ENCODE measurements at regions not wholly inside any gene's neighbourhood (a gene's known extent, or its start where the extent isn't known, plus 50 kb on each side); places are given as distances from the start of the nearest gene placed in this dataset.
"Not testable (repeated sequence)": the region's sequence is repeated elsewhere in the genome, so short reads cannot be mapped to it uniquely, and the experiment has no call there.

GRCh38 chrX:87924619-87925018 is 407.0 kb downstream of the KLHL4 start:
- H3K4me1 ChIP-seq (ENCODE audit: control insufficient read depth, insufficient read depth, low read length) = no peaks in the 10 kb centered on the region
- H3K4me3 ChIP-seq (ENCODE audit: low read length) = no peak overlapping the region
- no CpG with 5 or more reads among the region's 3 CpGs for WGBS (ENCODE audit: insufficient coverage, low lambda C conversion rate)
- H3K27ac ChIP-seq (ENCODE audit: low read length) = no peak overlapping the region
- no peaks in the 10 kb centered on the region for H3K9me3 ChIP-seq (ENCODE audit: control insufficient read depth, low read depth, low read length)
- no peaks in the 10 kb centered on the region for H3K36me3 ChIP-seq (ENCODE audit: control insufficient read depth, insufficient read depth, low read length)
- no peak for DNase-seq
- no peaks in the 10 kb centered on the region for H3K27me3 ChIP-seq (ENCODE audit: control insufficient read depth, insufficient read depth, low read length)

DNA sequence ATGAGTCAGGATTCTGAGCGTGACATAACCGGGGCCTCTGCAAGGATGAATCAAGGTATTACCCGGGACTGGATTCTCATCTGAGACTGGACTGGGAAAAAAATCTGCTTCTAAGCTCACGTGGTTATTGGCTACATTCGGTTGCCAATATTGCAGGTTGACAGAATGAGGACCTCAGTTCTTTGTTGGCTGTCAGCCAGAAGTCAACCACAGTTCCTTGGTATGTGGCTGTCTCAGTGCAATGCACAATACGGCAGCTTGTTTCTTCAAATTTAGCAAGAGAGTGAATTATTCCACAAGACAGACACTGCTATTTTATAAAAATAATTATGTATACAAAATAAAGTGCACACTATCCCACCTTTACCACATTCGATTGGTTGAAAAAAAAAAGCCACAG is 424.2 kb downstream of the KLHL4 start:
- Histone ChIP-seq H3K27ac (ENCODE audit: low read length) (no peak overlapping the region), H3K27me3 (ENCODE audit: control insufficient read depth, insufficient read depth, low read length) (no peaks in the 10 kb centered on the region), H3K36me3 (ENCODE audit: control insufficient read depth, insufficient read depth, low read length) (no peaks in the 10 kb centered on the region), H3K9me3 (ENCODE audit: control insufficient read depth, low read depth, low read length) (peaks cover 3% of the 10 kb centered on the region), H3K4me3 (ENCODE audit: low read length) (no peak overlapping the region), H3K4me1 (ENCODE audit: control insufficient read depth, insufficient read depth, low read length) (no peaks in the 10 kb centered on the region)
- no peak for DNase-seq
- no CpG with 5 or more reads among the region's 7 CpGs for WGBS (ENCODE audit: insufficient coverage, low lambda C conversion rate)

DNA sequence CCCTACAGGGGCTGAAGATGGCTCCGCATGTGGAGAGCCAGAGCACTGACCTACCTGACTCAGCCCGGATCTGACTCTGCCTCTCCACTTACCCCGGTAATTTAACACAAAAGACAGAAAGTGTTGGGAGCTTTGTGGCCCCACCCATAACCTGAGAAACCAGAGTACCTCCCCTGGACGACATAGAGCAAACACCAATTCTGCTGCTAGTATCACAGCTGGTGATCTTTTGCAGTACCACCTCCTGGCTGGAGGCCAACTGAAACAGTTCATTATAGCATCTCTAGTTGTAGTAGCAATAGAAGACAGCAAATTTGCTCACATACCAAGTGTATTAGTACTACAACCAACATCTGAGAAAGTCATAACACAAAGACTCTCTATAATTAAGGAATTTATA is 443.9 kb downstream of the KLHL4 start:
- no peaks in the 10 kb centered on the region for H3K4me1 ChIP-seq (ENCODE audit: control insufficient read depth, insufficient read depth, low read length)
- WGBS (ENCODE audit: insufficient coverage, low lambda C conversion rate) = no CpG with 5 or more reads among the region's 4 CpGs
- DNase-seq = peak in 1 of 2 donors; percentile 1
- no peaks in the 10 kb centered on the region for H3K27me3 ChIP-seq (ENCODE audit: control insufficient read depth, insufficient read depth, low read length)
- no peak overlapping the region for H3K27ac ChIP-seq (ENCODE audit: low read length)
- no peaks in the 10 kb centered on the region for H3K36me3 ChIP-seq (ENCODE audit: control insufficient read depth, insufficient read depth, low read length)
- no peak overlapping the region for H3K4me3 ChIP-seq (ENCODE audit: low read length)
- H3K9me3 ChIP-seq (ENCODE audit: control insufficient read depth, low read depth, low read length) = no peaks in the 10 kb centered on the region

DNA sequence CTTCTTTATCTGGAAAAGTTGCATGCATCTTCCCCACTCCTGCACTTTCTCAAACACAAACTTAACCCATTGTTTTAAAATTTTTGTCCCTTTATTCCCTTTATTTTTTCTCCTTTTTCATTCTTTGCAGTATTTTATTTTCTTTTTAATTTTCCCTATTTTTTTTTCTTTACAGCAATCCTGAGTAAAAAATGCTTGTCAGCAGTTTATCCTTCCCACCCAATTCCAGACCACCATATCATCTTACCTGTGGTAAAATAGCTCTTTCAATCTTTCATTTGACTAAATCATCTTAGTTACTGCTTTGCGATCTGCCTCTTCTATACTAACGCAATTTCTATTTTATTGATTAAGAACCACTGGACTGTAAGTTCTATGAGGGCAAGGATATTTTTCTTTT is 450.5 kb downstream of the KLHL4 start:
- no peaks in the 10 kb centered on the region for H3K27me3 ChIP-seq (ENCODE audit: control insufficient read depth, insufficient read depth, low read length)
- no peaks in the 10 kb centered on the region for H3K4me1 ChIP-seq (ENCODE audit: control insufficient read depth, insufficient read depth, low read length)
- no peaks in the 10 kb centered on the region for H3K9me3 ChIP-seq (ENCODE audit: control insufficient read depth, low read depth, low read length)
- H3K36me3 ChIP-seq (ENCODE audit: control insufficient read depth, insufficient read depth, low read length) = no peaks in the 10 kb centered on the region
- no peak for DNase-seq
- no peak overlapping the region for H3K4me3 ChIP-seq (ENCODE audit: low read length)
- no peak overlapping the region for H3K27ac ChIP-seq (ENCODE audit: low read length)
- WGBS (ENCODE audit: insufficient coverage, low lambda C conversion rate) = no CpG with 5 or more reads among the region's 2 CpGs

GRCh38 chrX:87972121-87972520 is 454.5 kb downstream of the KLHL4 start:
- not testable (repeated sequence) for H3K27me3 ChIP-seq (ENCODE audit: control insufficient read depth, insufficient read depth, low read length); H3K27ac ChIP-seq (ENCODE audit: low read length); DNase-seq; H3K9me3 ChIP-seq (ENCODE audit: control insufficient read depth, low read depth, low read length); H3K4me1 ChIP-seq (ENCODE audit: control insufficient read depth, insufficient read depth, low read length); H3K36me3 ChIP-seq (ENCODE audit: control insufficient read depth, insufficient read depth, low read length); H3K4me3 ChIP-seq (ENCODE audit: low read length)
- no CpG with 5 or more reads among the region's 6 CpGs for WGBS (ENCODE audit: insufficient coverage, low lambda C conversion rate)

DNA sequence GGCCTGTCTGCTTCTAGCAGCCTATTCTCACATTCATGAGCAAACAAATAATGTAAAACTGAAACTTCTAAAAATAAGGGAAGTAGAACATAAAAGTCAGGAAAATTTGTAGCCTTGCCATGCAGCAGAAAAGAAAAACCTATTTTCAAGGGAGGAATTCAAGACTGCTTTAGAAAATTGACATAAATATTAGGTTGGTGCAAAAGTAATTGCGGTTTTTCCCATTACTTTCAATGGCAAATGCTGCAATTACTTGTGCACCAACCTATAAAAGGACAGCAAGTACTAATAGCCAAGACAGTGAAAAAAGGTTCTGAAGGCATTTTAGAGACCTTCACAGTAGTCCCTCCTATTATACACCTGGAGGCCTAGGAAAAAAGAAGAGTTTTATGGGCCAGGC is 457.8 kb downstream of the KLHL4 start:
- H3K27ac ChIP-seq (ENCODE audit: low read length) = no peak overlapping the region
- no CpG with 5 or more reads among the region's 1 CpG for WGBS (ENCODE audit: insufficient coverage, low lambda C conversion rate)
- H3K27me3 ChIP-seq (ENCODE audit: control insufficient read depth, insufficient read depth, low read length) = no peaks in the 10 kb centered on the region
- no peak overlapping the region for H3K4me3 ChIP-seq (ENCODE audit: low read length)
- H3K4me1 ChIP-seq (ENCODE audit: control insufficient read depth, insufficient read depth, low read length) = no peaks in the 10 kb centered on the region
- no peaks in the 10 kb centered on the region for H3K9me3 ChIP-seq (ENCODE audit: control insufficient read depth, low read depth, low read length)
- DNase-seq = no peak
- H3K36me3 ChIP-seq (ENCODE audit: control insufficient read depth, insufficient read depth, low read length) = no peaks in the 10 kb centered on the region

- no CpG with 5 or more reads among the region's 3 CpGs for WGBS (ENCODE audit: insufficient coverage, low lambda C conversion rate)
- not testable (repeated sequence) for H3K4me1 ChIP-seq (ENCODE audit: control insufficient read depth, insufficient read depth, low read length)
Measured at GRCh38 chrX:88007873-88008272, 490.3 kb downstream of the KLHL4 start.

DNA sequence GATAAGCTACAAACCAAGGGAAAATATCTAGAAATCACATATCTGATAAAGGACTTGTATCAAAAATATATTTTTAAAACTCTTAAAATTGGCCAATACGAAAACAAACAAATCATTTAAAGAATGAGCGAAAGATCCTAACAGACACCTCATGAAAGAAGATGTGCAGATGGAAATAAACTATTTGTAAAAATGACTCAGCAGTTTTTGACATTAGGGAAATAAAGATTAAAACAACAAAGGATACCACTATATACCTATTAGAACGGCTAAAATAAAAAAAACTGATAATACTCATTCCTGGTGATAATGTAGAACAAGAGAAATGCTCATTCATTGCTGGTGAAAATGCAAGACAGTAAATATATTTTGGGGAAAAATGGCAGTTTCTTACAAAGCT is 506.4 kb downstream of the KLHL4 start:
- H3K9me3 ChIP-seq (ENCODE audit: control insufficient read depth, low read depth, low read length) = no peaks in the 10 kb centered on the region
- no peaks in the 10 kb centered on the region for H3K27me3 ChIP-seq (ENCODE audit: control insufficient read depth, insufficient read depth, low read length)
- no peaks in the 10 kb centered on the region for H3K36me3 ChIP-seq (ENCODE audit: control insufficient read depth, insufficient read depth, low read length)
- 60% methylated on average over 1 of the region's 3 CpGs for WGBS (ENCODE audit: insufficient coverage, low lambda C conversion rate)
- no peak overlapping the region for H3K27ac ChIP-seq (ENCODE audit: low read length)
- no peak overlapping the region for H3K4me3 ChIP-seq (ENCODE audit: low read length)
- DNase-seq = no peak
- no peaks in the 10 kb centered on the region for H3K4me1 ChIP-seq (ENCODE audit: control insufficient read depth, insufficient read depth, low read length)

More at GRCh38 chrX:88007873-88008272, 490.3 kb downstream of the KLHL4 start:
- not testable (repeated sequence) for DNase-seq; H3K4me3 ChIP-seq (ENCODE audit: low read length); H3K27me3 ChIP-seq (ENCODE audit: control insufficient read depth, insufficient read depth, low read length); H3K27ac ChIP-seq (ENCODE audit: low read length); H3K9me3 ChIP-seq (ENCODE audit: control insufficient read depth, low read depth, low read length); H3K36me3 ChIP-seq (ENCODE audit: control insufficient read depth, insufficient read depth, low read length)

GRCh38 chrX:88072339-88073030 is 554.9 kb downstream of the KLHL4 start:
- no peak for DNase-seq
- Histone ChIP-seq H3K27me3 (ENCODE audit: control insufficient read depth, insufficient read depth, low read length) (no peaks in the 10 kb centered on the region), H3K9me3 (ENCODE audit: control insufficient read depth, low read depth, low read length) (no peaks in the 10 kb centered on the region), H3K27ac (ENCODE audit: low read length) (no peak overlapping the region), H3K4me1 (ENCODE audit: control insufficient read depth, insufficient read depth, low read length) (no peaks in the 10 kb centered on the region), H3K4me3 (ENCODE audit: low read length) (no peak overlapping the region), H3K36me3 (ENCODE audit: control insufficient read depth, insufficient read depth, low read length) (no peaks in the 10 kb centered on the region)
- no CpG with 5 or more reads among the region's 2 CpGs for WGBS (ENCODE audit: insufficient coverage, low lambda C conversion rate)

DNA sequence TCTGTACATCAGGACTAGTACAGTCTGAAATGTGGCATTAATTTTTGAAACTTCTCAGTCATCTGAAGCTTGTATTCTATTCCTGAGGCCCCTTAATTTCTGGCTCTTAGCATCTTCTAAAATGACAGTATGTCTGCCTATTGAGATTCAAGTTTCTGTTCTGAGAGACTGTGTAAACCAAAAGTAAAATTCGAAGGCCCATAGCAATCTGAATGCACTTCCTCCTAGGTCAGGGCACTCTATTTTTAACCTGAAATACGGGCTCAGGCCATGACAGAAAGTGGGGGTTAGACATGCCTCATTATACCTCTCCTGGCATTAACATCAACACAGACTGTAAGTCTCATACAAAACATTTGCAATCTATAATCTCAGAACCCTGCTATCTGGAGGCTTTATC is 584.4 kb downstream of the KLHL4 start:
- Histone ChIP-seq H3K27me3 (ENCODE audit: control insufficient read depth, insufficient read depth, low read length) (no peaks in the 10 kb centered on the region), H3K27ac (ENCODE audit: low read length) (no peak overlapping the region), H3K9me3 (ENCODE audit: control insufficient read depth, low read depth, low read length) (no peaks in the 10 kb centered on the region), H3K4me3 (ENCODE audit: low read length) (no peak overlapping the region), H3K4me1 (ENCODE audit: control insufficient read depth, insufficient read depth, low read length) (no peaks in the 10 kb centered on the region), H3K36me3 (ENCODE audit: control insufficient read depth, insufficient read depth, low read length) (no peaks in the 10 kb centered on the region)
- WGBS (ENCODE audit: insufficient coverage, low lambda C conversion rate) = no CpG with 5 or more reads among the region's 2 CpGs
- no peak for DNase-seq

- H3K4me1 ChIP-seq (ENCODE audit: control insufficient read depth, insufficient read depth, low read length) = no peaks in the 10 kb centered on the region
- no CpG with 5 or more reads among the region's 3 CpGs for WGBS (ENCODE audit: insufficient coverage, low lambda C conversion rate)
- no peaks in the 10 kb centered on the region for H3K27me3 ChIP-seq (ENCODE audit: control insufficient read depth, insufficient read depth, low read length)
- H3K9me3 ChIP-seq (ENCODE audit: control insufficient read depth, low read depth, low read length) = no peaks in the 10 kb centered on the region
- no peak for DNase-seq
- H3K27ac ChIP-seq (ENCODE audit: low read length) = no peak overlapping the region
- H3K36me3 ChIP-seq (ENCODE audit: control insufficient read depth, insufficient read depth, low read length) = no peaks in the 10 kb centered on the region
- H3K4me3 ChIP-seq (ENCODE audit: low read length) = no peak overlapping the region
Measured at GRCh38 chrX:88135735-88136134, 611.3 kb upstream of the CPXCR1 start.
